ENCODE measurements at regions not wholly inside any gene's neighbourhood (a gene's known extent, or its start where the extent isn't known, plus 50 kb on each side); places are given as distances from the start of the nearest gene placed in this dataset.

DNA sequence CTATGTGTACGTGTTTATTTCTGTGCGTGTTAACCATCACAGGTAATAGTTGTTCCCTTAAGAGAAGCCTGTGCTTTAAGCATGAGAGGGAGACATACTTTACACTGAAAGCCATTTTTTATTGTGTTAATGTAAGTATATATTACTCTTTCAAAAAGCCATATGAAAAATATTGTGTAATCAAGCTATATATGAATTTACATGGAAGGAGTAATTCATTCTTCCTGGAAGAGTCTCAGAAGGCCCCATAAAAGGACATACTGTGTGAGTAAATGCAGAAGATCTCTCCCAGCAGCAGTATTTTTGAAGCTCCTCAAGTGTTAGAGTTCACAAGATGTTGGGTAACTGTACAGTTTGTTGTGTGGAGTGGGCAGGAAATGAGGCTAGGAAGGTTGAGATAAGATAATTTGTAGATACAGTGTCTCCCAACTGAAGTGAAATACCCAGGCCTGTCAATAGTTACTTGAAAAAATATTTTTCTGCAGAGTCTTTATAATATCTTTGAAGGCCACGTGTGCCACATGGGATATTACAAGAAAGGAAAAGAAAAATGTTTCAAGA, 138.3 kb downstream of the PTGER3 start:
- FAIRE-seq (no peak), DNase-seq (ENCODE audit: low read depth in 1 of 2, low spot score in 2 of 2) (no peak)
- Histone ChIP-seq H3K4me2 (ENCODE audit: insufficient read depth in 1 of 2, low read depth in 2 of 2, low read length in 2 of 2) (no peak overlapping the region), H3K4me1 (replicated peaks in 1 of 4; ENCODE audit: control insufficient read depth in 3 of 4, insufficient read depth in 4 of 4, low read length in 3 of 4) (no peaks in the 10 kb centered on the region), H2BK120ac (replicated peaks; ENCODE audit: low read depth, low read length) (no peak overlapping the region), H2BK12ac (ENCODE audit: low read depth, low read length) (no peak overlapping the region), H2BK15ac (ENCODE audit: low read length) (no peak overlapping the region), H3K9ac (replicated peaks in 1 of 4; ENCODE audit: extremely low read depth in 1 of 4, low read depth in 3 of 4, low read length in 3 of 4) (no peak overlapping the region), H3K79me1 (ENCODE audit: low read depth, low read length) (no peaks in the 10 kb centered on the region), H3K23ac (ENCODE audit: insufficient read length) (no peak overlapping the region), H2BK5ac (ENCODE audit: low read depth, low read length) (no peak overlapping the region), H3K36me3 (ENCODE audit: control insufficient read depth in 2 of 4, insufficient read depth in 4 of 4, low read length in 3 of 4) (no peaks in the 10 kb centered on the region), H4K8ac (ENCODE audit: extremely low read depth, insufficient read depth, low read length) (no peak overlapping the region), H3K4me3 (ENCODE audit: extremely low read depth in 1 of 4, insufficient read depth in 2 of 4, low read depth in 3 of 4, low read length in 4 of 4) (no peak overlapping the region), H4K91ac (replicated peaks; ENCODE audit: insufficient read length, low read length) (no peak overlapping the region), H3K9me3 (ENCODE audit: insufficient read depth in 2 of 2, low read depth in 1 of 2, low read length in 1 of 2) (no peaks in the 10 kb centered on the region), H2BK20ac (ENCODE audit: low read length) (no peak overlapping the region), H3K14ac (ENCODE audit: insufficient read length) (no peak overlapping the region), H3K18ac (ENCODE audit: extremely low read depth, low read length) (no peak overlapping the region), H3K4ac (replicated peaks; ENCODE audit: insufficient read length, low read depth, low read length) (no peak overlapping the region), H3K23me2 (ENCODE audit: low read depth, low read length) (no peaks in the 10 kb centered on the region), H2AFZ (ENCODE audit: low read length) (no peak overlapping the region), H3K79me2 (ENCODE audit: control insufficient read depth in 1 of 2, insufficient read depth in 2 of 2, low read length in 2 of 2) (no peaks in the 10 kb centered on the region), H3K27ac (ENCODE audit: low read depth, low read length) (no peak overlapping the region), H3K27me3 (replicated peaks in 1 of 4; ENCODE audit: control insufficient read depth in 3 of 4, extremely low read depth in 1 of 4, insufficient read depth in 3 of 4, low read length in 3 of 4) (no peaks in the 10 kb centered on the region), H2AK5ac (ENCODE audit: low read depth, low read length) (no peak overlapping the region), H4K5ac (ENCODE audit: insufficient read length, low read depth, low read length) (no peak overlapping the region), H4K20me1 (replicated peaks in 1 of 2; ENCODE audit: control insufficient read depth in 1 of 2, insufficient read depth in 2 of 2, low read length in 2 of 2) (no peaks in the 10 kb centered on the region), H3K56ac (replicated peaks; ENCODE audit: insufficient read length, low read depth, low read length) (no peak overlapping the region)
- ChIA-PET CTCF (ENCODE audit: partially characterized antibody) (interaction anchor here (0.6 to 5.7 kb wide), 9 partner anchors 9 to 224 kb away, joined by 3 to 23 read pairs (median 4); no protein-coding TSS in a partner anchor), POLR2A (ENCODE audit: partially characterized antibody) (no interaction called here)
- TF ChIP-seq RAD21 (IDR thresholded peaks at IDR 0.05 in 1 of 2, conservative IDR thresholded peaks at IDR 0.05 in 1 of 2; ENCODE audit: low read depth in 2 of 2, low read length in 2 of 2), result no peak
- TF ChIP-seq KDM5A (IDR thresholded peaks at IDR 0.05; ENCODE audit: low read length), result no peak
- TF ChIP-seq SP2 (IDR thresholded peaks at IDR 0.05; ENCODE audit: low read length), result no peak
- no peak for TF ChIP-seq SAP30 (IDR thresholded peaks at IDR 0.05; ENCODE audit: insufficient read depth, insufficient replicate concordance, low read length)
- no peak for TF ChIP-seq FOSL1 (IDR thresholded peaks at IDR 0.05; ENCODE audit: insufficient read depth, low read depth, low read length)
- 93% methylated on average over 3 of the region's 3 CpGs; no CpG with 5 or more reads in 1 of the 2 experiments for WGBS, 2 experiments (ENCODE audit: extremely low coverage in 1 of 2, insufficient coverage in 1 of 2, insufficient read length in 1 of 2, insufficient replicate concordance in 2 of 2, low coverage in 1 of 2, low lambda C conversion rate in 2 of 2, missing lambda C conversion rate in 1 of 2)
